ENCODE measurements at regions not wholly inside any gene's neighbourhood (a gene's known extent, or its start where the extent isn't known, plus 50 kb on each side); places are given as distances from the start of the nearest gene placed in this dataset.

DNA sequence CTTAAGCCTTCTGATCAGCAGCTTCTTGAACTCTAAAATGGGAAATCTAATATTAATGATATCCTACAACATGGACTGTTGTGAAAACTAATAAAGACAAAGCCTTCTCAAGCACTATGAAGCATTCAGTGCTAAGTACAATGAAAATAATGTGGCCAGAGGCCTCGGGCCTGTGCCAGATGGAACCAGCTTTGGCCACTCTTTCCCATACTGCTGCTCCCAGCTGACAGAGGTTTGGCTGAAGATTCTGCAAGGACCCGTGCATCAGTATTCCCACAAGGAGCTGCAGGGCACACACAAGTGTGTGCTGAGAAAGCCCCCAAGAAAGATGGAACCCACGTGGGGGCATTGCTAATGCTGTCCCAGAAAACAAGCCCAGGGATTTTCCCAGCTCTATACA is 60.5 kb upstream of the RPL34 start:
- H3K9me2 ChIP-seq (replicated peaks; ENCODE audit: insufficient read depth, low read length), result no peaks in the 10 kb centered on the region
- no peak overlapping the region for H3K4me3 ChIP-seq (ENCODE audit: insufficient read depth, low read length, poor library complexity, severe bottlenecking)
- no peak for TF ChIP-seq EZH2phosphoT487 (conservative IDR thresholded peaks at IDR 0.05; ENCODE audit: low read length)
- TF ChIP-seq, protein P1, sequence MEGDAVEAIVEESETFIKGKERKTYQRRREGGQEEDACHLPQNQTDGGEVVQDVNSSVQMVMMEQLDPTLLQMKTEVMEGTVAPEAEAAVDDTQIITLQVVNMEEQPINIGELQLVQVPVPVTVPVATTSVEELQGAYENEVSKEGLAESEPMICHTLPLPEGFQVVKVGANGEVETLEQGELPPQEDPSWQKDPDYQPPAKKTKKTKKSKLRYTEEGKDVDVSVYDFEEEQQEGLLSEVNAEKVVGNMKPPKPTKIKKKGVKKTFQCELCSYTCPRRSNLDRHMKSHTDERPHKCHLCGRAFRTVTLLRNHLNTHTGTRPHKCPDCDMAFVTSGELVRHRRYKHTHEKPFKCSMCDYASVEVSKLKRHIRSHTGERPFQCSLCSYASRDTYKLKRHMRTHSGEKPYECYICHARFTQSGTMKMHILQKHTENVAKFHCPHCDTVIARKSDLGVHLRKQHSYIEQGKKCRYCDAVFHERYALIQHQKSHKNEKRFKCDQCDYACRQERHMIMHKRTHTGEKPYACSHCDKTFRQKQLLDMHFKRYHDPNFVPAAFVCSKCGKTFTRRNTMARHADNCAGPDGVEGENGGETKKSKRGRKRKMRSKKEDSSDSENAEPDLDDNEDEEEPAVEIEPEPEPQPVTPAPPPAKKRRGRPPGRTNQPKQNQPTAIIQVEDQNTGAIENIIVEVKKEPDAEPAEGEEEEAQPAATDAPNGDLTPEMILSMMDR (IDR thresholded peaks at IDR 0.05; ENCODE audit: insufficient read depth, low read length, poor library complexity, severe bottlenecking), result no peak
- H3K9ac ChIP-seq (ENCODE audit: low read length), result no peak overlapping the region
- H3K9me3 ChIP-seq (ENCODE audit: insufficient read depth, low read length), result no peaks in the 10 kb centered on the region
- H3K36me3 ChIP-seq (ENCODE audit: low read length), result no peaks in the 10 kb centered on the region
- H3K79me2 ChIP-seq (ENCODE audit: insufficient read depth, low read length), result no peaks in the 10 kb centered on the region
- no peaks in the 10 kb centered on the region for H3F3A ChIP-seq (ENCODE audit: insufficient read depth)
- H2AFZ ChIP-seq (ENCODE audit: low read depth, low read length, severe bottlenecking), result no peak overlapping the region
- H3K27me3 ChIP-seq (ENCODE audit: low read length), result no peaks in the 10 kb centered on the region
- no peak overlapping the region for H3K4me2 ChIP-seq (ENCODE audit: low read depth, low read length, poor library complexity, severe bottlenecking)
- H4K20me1 ChIP-seq (ENCODE audit: low read depth, low read length), result no peaks in the 10 kb centered on the region
- no peak overlapping the region for H3K27ac ChIP-seq (ENCODE audit: low read depth, low read length)

DNA sequence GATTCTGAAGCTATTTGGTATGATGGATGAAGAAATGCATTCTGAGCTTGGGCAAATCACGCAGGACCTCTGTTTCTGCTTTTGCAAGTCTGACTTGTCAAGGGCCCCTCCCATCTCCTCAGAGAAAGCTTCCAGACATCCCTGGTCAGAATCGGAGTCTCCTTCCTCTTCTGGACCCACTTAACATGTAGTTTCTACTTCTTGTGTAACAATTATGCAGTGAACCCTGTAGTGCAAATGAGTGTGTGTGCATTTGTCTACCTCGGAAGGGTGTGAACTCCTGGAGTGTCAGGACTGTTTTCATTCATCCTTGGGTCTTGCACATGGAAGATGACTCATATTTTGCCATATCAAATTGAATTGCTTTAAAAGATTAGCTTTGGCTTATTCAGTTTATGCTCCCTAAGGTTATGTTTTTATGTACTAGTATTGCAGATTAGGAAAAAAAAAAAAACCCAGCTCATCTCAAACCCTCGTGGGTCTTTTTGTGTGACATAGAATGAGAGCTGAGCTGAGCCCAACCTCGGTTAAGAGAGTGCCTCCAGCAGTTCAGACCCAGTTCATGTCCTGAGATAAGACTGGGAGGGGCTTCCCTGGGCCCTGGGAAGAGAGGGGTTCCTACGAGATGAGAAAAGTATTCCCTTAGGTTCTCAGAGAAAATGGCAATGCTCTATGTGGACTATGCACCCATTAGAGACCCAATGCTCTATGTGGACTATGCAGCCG is 61.1 kb upstream of the RPL34 start:
- H3K9me3 ChIP-seq (ENCODE audit: insufficient read depth, low read length), result no peaks in the 10 kb centered on the region
- H3K9ac ChIP-seq (ENCODE audit: low read length), result no peak overlapping the region
- no peaks in the 10 kb centered on the region for H3F3A ChIP-seq (ENCODE audit: insufficient read depth)
- H2AFZ ChIP-seq (ENCODE audit: low read depth, low read length, severe bottlenecking), result no peak overlapping the region
- H3K4me2 ChIP-seq (ENCODE audit: low read depth, low read length, poor library complexity, severe bottlenecking), result no peak overlapping the region
- no peak for TF ChIP-seq EZH2phosphoT487 (conservative IDR thresholded peaks at IDR 0.05; ENCODE audit: low read length)
- TF ChIP-seq, protein P1 (IDR thresholded peaks at IDR 0.05; ENCODE audit: insufficient read depth, low read length, poor library complexity, severe bottlenecking), result no peak
- no peak overlapping the region for H3K27ac ChIP-seq (ENCODE audit: low read depth, low read length)
- H3K79me2 ChIP-seq (ENCODE audit: insufficient read depth, low read length), result no peaks in the 10 kb centered on the region
- no peaks in the 10 kb centered on the region for H3K9me2 ChIP-seq (replicated peaks; ENCODE audit: insufficient read depth, low read length)
- H4K20me1 ChIP-seq (ENCODE audit: low read depth, low read length), result no peaks in the 10 kb centered on the region
- no peaks in the 10 kb centered on the region for H3K36me3 ChIP-seq (ENCODE audit: low read length)
- H3K27me3 ChIP-seq (ENCODE audit: low read length), result no peaks in the 10 kb centered on the region
- no peak overlapping the region for H3K4me3 ChIP-seq (ENCODE audit: insufficient read depth, low read length, poor library complexity, severe bottlenecking)

DNA sequence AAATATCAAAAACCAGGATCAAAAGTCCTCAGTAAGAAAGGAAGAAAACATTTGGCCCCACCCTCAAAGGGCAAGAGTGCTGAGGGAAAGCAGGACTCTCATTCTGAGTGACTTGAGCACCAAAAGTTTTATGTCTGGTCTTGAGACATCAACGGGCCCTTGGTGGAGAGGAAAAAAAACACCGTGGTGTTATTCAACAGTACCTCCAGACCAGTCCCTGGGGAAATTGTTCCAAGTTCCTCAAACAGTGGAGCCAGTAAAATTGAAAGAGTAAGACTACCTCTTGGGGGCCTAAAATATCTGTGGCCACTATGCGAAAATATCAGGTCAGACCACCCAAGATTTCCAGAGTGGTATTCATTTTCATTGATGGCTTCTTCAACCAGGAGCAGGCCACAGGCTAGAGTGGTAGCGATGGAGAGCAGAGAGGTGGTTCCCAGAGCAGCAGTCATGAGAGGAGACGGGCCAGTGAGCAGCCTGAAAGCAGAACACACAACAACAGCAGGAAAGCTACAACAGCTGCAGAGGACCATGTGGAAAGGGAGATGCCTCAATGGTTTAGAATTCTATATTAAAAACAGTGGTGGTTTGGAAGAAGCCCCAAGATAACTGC is 63.7 kb upstream of the RPL34 start:
- H3K9ac ChIP-seq (ENCODE audit: low read length), result no peak overlapping the region
- no peak overlapping the region for H2AFZ ChIP-seq (ENCODE audit: low read depth, low read length, severe bottlenecking)
- no peaks in the 10 kb centered on the region for H3K27me3 ChIP-seq (ENCODE audit: low read length)
- no peak for TF ChIP-seq EZH2phosphoT487 (conservative IDR thresholded peaks at IDR 0.05; ENCODE audit: low read length)
- TF ChIP-seq, protein P1 (IDR thresholded peaks at IDR 0.05; ENCODE audit: insufficient read depth, low read length, poor library complexity, severe bottlenecking), result no peak
- no peaks in the 10 kb centered on the region for H4K20me1 ChIP-seq (ENCODE audit: low read depth, low read length)
- H3K4me2 ChIP-seq (ENCODE audit: low read depth, low read length, poor library complexity, severe bottlenecking), result no peak overlapping the region
- H3K9me2 ChIP-seq (replicated peaks; ENCODE audit: insufficient read depth, low read length), result no peaks in the 10 kb centered on the region
- H3K27ac ChIP-seq (ENCODE audit: low read depth, low read length), result no peak overlapping the region
- no peaks in the 10 kb centered on the region for H3F3A ChIP-seq (ENCODE audit: insufficient read depth)
- H3K4me3 ChIP-seq (ENCODE audit: insufficient read depth, low read length, poor library complexity, severe bottlenecking), result no peak overlapping the region
- H3K79me2 ChIP-seq (ENCODE audit: insufficient read depth, low read length), result no peaks in the 10 kb centered on the region
- H3K9me3 ChIP-seq (ENCODE audit: insufficient read depth, low read length), result no peaks in the 10 kb centered on the region
- no peaks in the 10 kb centered on the region for H3K36me3 ChIP-seq (ENCODE audit: low read length)

Measured in SU-DHL-6 (cell line).